ENCODE measurements at regions not wholly inside any gene's neighbourhood (a gene's known extent, or its start where the extent isn't known, plus 50 kb on each side); places are given as distances from the start of the nearest gene placed in this dataset.

DNA sequence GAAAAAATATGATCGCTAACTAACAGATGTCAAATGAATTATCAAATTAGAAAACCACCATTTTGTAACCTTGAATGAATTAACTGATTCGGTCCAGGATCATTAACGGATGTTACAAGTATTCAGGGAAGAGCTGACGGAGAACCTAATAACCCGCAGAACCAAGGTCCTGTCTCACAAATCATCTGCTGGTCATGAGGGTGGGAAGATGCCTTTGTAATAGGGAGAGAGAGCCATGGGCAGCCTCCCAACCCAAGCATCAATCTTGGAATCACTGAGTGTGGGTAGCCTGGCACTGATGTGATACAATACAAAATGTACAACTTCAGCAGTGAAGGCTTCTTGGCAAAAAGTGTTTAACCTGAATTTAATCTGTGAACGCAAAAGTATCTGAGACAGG is 89.6 kb upstream of the CLDN14 start:
- peaks cover 56% of the 10 kb centered on the region for H3K27me3 Mint-ChIP-seq (ENCODE audit: unreplicated experiment)
- H3K4me1 Mint-ChIP-seq (ENCODE audit: low read depth, unreplicated experiment), result no peaks in the 10 kb centered on the region
- no peaks in the 10 kb centered on the region for H3K9me3 Mint-ChIP-seq (ENCODE audit: low read depth, unreplicated experiment)
- CTCF ChIA-PET, result no interaction called here
- H3K27ac Mint-ChIP-seq (ENCODE audit: unreplicated experiment), result no peak overlapping the region
- DNase-seq, result no peak
- BruUV-seq (replicated peaks), result no TSS peak
- TF ChIP-seq, protein P1, sequence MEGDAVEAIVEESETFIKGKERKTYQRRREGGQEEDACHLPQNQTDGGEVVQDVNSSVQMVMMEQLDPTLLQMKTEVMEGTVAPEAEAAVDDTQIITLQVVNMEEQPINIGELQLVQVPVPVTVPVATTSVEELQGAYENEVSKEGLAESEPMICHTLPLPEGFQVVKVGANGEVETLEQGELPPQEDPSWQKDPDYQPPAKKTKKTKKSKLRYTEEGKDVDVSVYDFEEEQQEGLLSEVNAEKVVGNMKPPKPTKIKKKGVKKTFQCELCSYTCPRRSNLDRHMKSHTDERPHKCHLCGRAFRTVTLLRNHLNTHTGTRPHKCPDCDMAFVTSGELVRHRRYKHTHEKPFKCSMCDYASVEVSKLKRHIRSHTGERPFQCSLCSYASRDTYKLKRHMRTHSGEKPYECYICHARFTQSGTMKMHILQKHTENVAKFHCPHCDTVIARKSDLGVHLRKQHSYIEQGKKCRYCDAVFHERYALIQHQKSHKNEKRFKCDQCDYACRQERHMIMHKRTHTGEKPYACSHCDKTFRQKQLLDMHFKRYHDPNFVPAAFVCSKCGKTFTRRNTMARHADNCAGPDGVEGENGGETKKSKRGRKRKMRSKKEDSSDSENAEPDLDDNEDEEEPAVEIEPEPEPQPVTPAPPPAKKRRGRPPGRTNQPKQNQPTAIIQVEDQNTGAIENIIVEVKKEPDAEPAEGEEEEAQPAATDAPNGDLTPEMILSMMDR (IDR thresholded peaks at IDR 0.05; ENCODE audit: unreplicated experiment), result no peak
- H3K36me3 Mint-ChIP-seq (ENCODE audit: insufficient read depth, unreplicated experiment), result no peaks in the 10 kb centered on the region
- no peak overlapping the region for H3K4me3 Mint-ChIP-seq (ENCODE audit: low read depth, unreplicated experiment)
- intact Hi-C loops (cut with micrococcal nuclease; ENCODE audit: unreplicated experiment), result no loop called here

DNA sequence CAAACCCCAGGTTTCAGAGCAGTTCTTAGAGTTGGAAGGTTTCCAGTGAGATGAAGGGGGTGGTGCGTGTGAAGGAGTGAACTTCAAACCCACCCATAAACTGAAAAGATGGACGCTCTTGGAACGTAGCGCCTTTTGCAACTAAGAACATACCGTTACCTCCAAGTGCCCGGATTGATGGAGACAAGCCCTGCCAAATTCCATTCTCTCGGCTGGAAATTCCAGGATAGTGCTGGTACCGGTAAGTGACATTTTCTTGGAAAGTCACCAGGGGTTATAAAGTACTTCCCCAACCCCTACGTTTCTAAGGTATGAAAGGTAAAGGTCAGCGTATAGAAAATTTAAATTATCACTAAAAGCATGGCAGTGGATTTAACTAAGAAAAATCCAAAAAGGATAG is 91.6 kb upstream of the CLDN14 start:
- Mint-ChIP-seq H3K36me3 (ENCODE audit: insufficient read depth, unreplicated experiment) (no peaks in the 10 kb centered on the region), H3K4me1 (ENCODE audit: low read depth, unreplicated experiment) (no peaks in the 10 kb centered on the region), H3K27me3 (ENCODE audit: unreplicated experiment) (peaks cover 45% of the 10 kb centered on the region), H3K27ac (ENCODE audit: unreplicated experiment) (no peak overlapping the region), H3K9me3 (ENCODE audit: low read depth, unreplicated experiment) (no peaks in the 10 kb centered on the region), H3K4me3 (ENCODE audit: low read depth, unreplicated experiment) (no peak overlapping the region)
- TF ChIP-seq, protein P1 (IDR thresholded peaks at IDR 0.05; ENCODE audit: unreplicated experiment), result no peak
- BruUV-seq (replicated peaks), result no TSS peak
- CTCF ChIA-PET, result no interaction called here
- DNase-seq, result no peak
- intact Hi-C loops (cut with micrococcal nuclease; ENCODE audit: unreplicated experiment), result no loop called here

DNA sequence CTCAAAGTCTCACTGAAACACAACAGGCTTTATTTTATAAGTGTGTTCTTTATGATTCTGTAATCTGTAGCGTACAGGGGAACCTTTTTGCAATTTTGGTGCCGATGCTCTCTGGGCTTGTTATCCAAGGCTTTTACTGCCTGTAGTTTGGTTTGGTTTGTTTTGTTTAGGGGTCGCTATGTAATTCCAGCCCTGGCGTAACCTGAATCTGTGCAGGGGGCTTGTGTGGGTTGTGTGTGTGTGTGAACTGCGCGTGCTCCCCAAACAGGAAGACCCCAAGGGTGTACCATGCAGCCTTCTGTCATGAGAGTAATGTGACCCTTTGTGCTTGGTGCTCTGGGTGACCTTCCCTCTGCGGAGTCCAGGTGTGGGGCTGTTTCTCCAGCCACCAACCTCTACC is 92.1 kb upstream of the CLDN14 start:
- BruUV-seq (replicated peaks), result no TSS peak
- no peak overlapping the region for H3K4me3 Mint-ChIP-seq (ENCODE audit: low read depth, unreplicated experiment)
- H3K9me3 Mint-ChIP-seq (ENCODE audit: low read depth, unreplicated experiment), result no peaks in the 10 kb centered on the region
- intact Hi-C loops (cut with micrococcal nuclease; ENCODE audit: unreplicated experiment), result no loop called here
- no peaks in the 10 kb centered on the region for H3K4me1 Mint-ChIP-seq (ENCODE audit: low read depth, unreplicated experiment)
- no peak overlapping the region for H3K27ac Mint-ChIP-seq (ENCODE audit: unreplicated experiment)
- no peaks in the 10 kb centered on the region for H3K36me3 Mint-ChIP-seq (ENCODE audit: insufficient read depth, unreplicated experiment)
- CTCF ChIA-PET, result no interaction called here
- no peak for DNase-seq
- TF ChIP-seq, protein P1 (IDR thresholded peaks at IDR 0.05; ENCODE audit: unreplicated experiment), result no peak
- peaks cover 40% of the 10 kb centered on the region for H3K27me3 Mint-ChIP-seq (ENCODE audit: unreplicated experiment)

DNA sequence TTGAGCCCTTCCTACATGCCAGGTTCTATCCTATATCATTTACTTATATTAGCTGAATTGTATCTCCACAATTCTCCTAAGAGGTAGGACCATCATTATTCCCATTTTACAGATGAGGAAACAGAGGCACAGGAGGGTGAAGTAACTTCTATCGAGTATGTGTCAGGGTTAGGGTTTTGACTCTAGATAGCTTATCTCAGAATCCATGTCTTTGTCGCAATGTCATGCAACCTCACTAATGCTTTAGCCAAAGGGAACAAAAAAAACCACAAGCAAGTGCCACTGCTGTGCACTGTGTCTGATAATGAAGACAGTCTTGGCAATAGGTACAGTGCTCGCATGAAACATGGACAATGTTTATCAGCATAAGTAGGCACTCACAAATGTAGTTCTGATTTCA is 95.4 kb upstream of the CLDN14 start:
- no peak overlapping the region for H3K4me3 Mint-ChIP-seq (ENCODE audit: low read depth, unreplicated experiment)
- no peaks in the 10 kb centered on the region for H3K9me3 Mint-ChIP-seq (ENCODE audit: low read depth, unreplicated experiment)
- H3K27me3 Mint-ChIP-seq (ENCODE audit: unreplicated experiment), result peaks cover 27% of the 10 kb centered on the region
- BruUV-seq (replicated peaks), result no TSS peak
- TF ChIP-seq, protein P1 (IDR thresholded peaks at IDR 0.05; ENCODE audit: unreplicated experiment), result no peak
- intact Hi-C loops (cut with micrococcal nuclease; ENCODE audit: unreplicated experiment), result no loop called here
- DNase-seq, result no peak
- no peaks in the 10 kb centered on the region for H3K4me1 Mint-ChIP-seq (ENCODE audit: low read depth, unreplicated experiment)
- no peak overlapping the region for H3K27ac Mint-ChIP-seq (ENCODE audit: unreplicated experiment)
- no peaks in the 10 kb centered on the region for H3K36me3 Mint-ChIP-seq (ENCODE audit: insufficient read depth, unreplicated experiment)
- CTCF ChIA-PET, result interaction anchor here (0.6 kb wide), 1 partner anchor 378 kb away, joined by 4 read pairs; no protein-coding TSS in a partner anchor

DNA sequence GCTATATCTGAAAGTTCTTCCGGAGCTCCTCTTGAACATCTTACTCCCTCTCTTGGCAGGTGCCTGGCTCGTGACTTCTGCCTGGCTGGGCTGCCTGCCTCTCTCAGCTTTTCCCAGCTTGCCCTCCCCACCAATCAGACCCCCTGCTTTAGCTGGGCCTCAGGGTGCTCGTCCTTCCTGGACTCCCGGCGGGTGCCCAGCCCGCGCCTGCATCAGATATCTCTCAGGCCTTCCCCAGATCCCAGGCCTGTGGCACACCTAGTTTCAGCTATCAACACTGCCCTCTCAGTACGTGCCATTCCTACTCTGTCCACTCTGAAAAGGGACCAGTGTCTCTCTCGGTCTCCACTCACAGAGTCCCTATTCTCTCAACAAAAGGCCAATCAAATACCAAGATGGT is 96.5 kb upstream of the CLDN14 start:
- Mint-ChIP-seq H3K27ac (ENCODE audit: unreplicated experiment) (no peak overlapping the region), H3K4me3 (ENCODE audit: low read depth, unreplicated experiment) (no peak overlapping the region), H3K27me3 (ENCODE audit: unreplicated experiment) (peaks cover 35% of the 10 kb centered on the region), H3K36me3 (ENCODE audit: insufficient read depth, unreplicated experiment) (no peaks in the 10 kb centered on the region), H3K4me1 (ENCODE audit: low read depth, unreplicated experiment) (no peaks in the 10 kb centered on the region), H3K9me3 (ENCODE audit: low read depth, unreplicated experiment) (no peaks in the 10 kb centered on the region)
- TF ChIP-seq, protein P1 (IDR thresholded peaks at IDR 0.05; ENCODE audit: unreplicated experiment), result no peak
- CTCF ChIA-PET, result no interaction called here
- BruUV-seq (replicated peaks), result no TSS peak
- intact Hi-C loops (cut with micrococcal nuclease; ENCODE audit: unreplicated experiment), result no loop called here
- no peak for DNase-seq

Measured in Calu3 (cell line).